Uterus (tissue), 2 donors: ENCODE measurements at regions not wholly inside any gene's neighbourhood (a gene's known extent, or its start where the extent isn't known, plus 50 kb on each side); places are given as distances from the start of the nearest gene placed in this dataset.

ENCODE experiments used
- CTCF ChIP-seq, 4 experiments: fragments of 200-600 bp in 2 of 4; fragments of 450-650 bp in 2 of 4; sonication (generic) in 2 of 4; IDR thresholded peaks; one replicate each; pipeline ENCODE4 v1.5.1; 2016 to 2019; ENCODE audit warnings: antibody characterized with exemption in 4 of 4, mild to moderate bottlenecking in 2 of 4, moderate library complexity in 1 of 4
- POLR2A ChIP-seq, 2 donors: fragments of 450-650 bp; IDR thresholded peaks; one replicate each; pipeline ENCODE4 v1.6.1; 2016; ENCODE audit warnings: antibody characterized with exemption in 2 of 2, mild to moderate bottlenecking in 1 of 2, moderate library complexity in 1 of 2

DNA sequence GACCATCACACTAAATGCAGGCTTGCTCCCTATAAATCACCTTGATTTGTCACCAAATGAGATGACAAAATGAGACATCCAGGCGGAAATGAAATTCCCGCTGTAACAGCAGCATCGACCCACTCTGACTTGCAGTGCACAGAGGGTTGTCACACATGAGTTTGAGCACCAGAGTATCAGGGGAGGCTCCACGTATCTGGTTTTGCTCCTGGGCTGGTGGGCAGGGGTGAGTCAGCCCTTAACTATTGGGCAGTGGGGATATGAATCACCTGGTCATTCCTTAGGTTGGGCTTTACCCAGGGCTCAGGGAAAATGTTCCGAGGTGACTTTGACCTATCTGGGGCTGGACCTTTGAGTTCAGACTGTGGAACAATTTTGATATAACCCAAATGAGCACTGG lies 245.2 kb upstream of the CCL2 start:
- no peak for TF ChIP-seq POLR2A (IDR thresholded peaks at IDR 0.05)
- no peak for TF ChIP-seq CTCF (IDR thresholded peaks at IDR 0.05)
